ENCODE measurements at regions not wholly inside any gene's neighbourhood (a gene's known extent, or its start where the extent isn't known, plus 50 kb on each side); places are given as distances from the start of the nearest gene placed in this dataset.

GRCh38 chr9:1531424-1531823, 481.3 kb downstream of the DMRT2 start:
- DNase-seq (ENCODE audit: extremely low spot score): no peak
- POLR2A ChIA-PET: no interaction called here
- no peak for TF ChIP-seq CTCF (IDR thresholded peaks at IDR 0.05; ENCODE audit: control extremely low read depth, extremely low read depth, low read depth, missing control alignments)

GRCh38 chr9:1532171-1532570, 482.0 kb downstream of the DMRT2 start:
- ChIA-PET CTCF (interaction anchor here (1.2 to 1.5 kb wide), 4 partner anchors 10 to 71 kb away, joined by 3 to 5 read pairs (median 4); no protein-coding TSS in a partner anchor), POLR2A (no interaction called here)
- TF ChIP-seq CTCF (IDR thresholded peaks at IDR 0.05; ENCODE audit: control extremely low read depth, extremely low read depth, low read depth, missing control alignments): no peak
- no peak for DNase-seq (ENCODE audit: extremely low spot score)

More at GRCh38 chr9:1531424-1531823, 481.3 kb downstream of the DMRT2 start:
- CTCF ChIA-PET: interaction anchor here (1.2 to 1.5 kb wide), 2 partner anchors 10 to 72 kb away, joined by 3 to 5 read pairs; no protein-coding TSS in a partner anchor

GRCh38 chr9:1535051-1535450, 480.1 kb upstream of the SMARCA2 start:
- CTCF ChIA-PET: interaction anchor here (1.4 kb wide), 1 partner anchor 39 kb away, joined by 6 read pairs; no protein-coding TSS in a partner anchor
- TF ChIP-seq CTCF (IDR thresholded peaks at IDR 0.05; ENCODE audit: control extremely low read depth, extremely low read depth, low read depth, missing control alignments): no peak
- POLR2A ChIA-PET: no interaction called here
- no peak for DNase-seq (ENCODE audit: extremely low spot score)

GRCh38 chr9:1535599-1535998, 479.5 kb upstream of the SMARCA2 start:
- ChIA-PET CTCF (no interaction called here), POLR2A (no interaction called here)
- no peak for TF ChIP-seq CTCF (IDR thresholded peaks at IDR 0.05; ENCODE audit: control extremely low read depth, extremely low read depth, low read depth, missing control alignments)
- DNase-seq (ENCODE audit: extremely low spot score): no peak

- DNase-seq (ENCODE audit: extremely low spot score): no peak
- ChIA-PET POLR2A (no interaction called here), CTCF (interaction anchor here (1.6 kb wide), 1 partner anchor 14 kb away, joined by 4 read pairs; no protein-coding TSS in a partner anchor)
- TF ChIP-seq CTCF (IDR thresholded peaks at IDR 0.05; ENCODE audit: control extremely low read depth, extremely low read depth, low read depth, missing control alignments): no peak
These were observed 478.5 kb upstream of the SMARCA2 start for GRCh38 chr9:1536522-1537170.

- TF ChIP-seq CTCF (IDR thresholded peaks at IDR 0.05; ENCODE audit: control extremely low read depth, extremely low read depth, low read depth, missing control alignments): no peak
- DNase-seq (ENCODE audit: extremely low spot score): no peak
- ChIA-PET CTCF (interaction anchor here (1.0 to 1.9 kb wide), 7 partner anchors 10 to 534 kb away, joined by 3 to 6 read pairs (median 4); no protein-coding TSS in a partner anchor), POLR2A (no interaction called here)
These were observed 476.8 kb upstream of the SMARCA2 start for GRCh38 chr9:1538301-1538700.

All from GM10248 (cell line).